NCI-H1092 treated with DMSO at 0.1 percent for 48 hours (cell line): ENCODE measurements at regions not wholly inside any gene's neighbourhood (a gene's known extent, or its start where the extent isn't known, plus 50 kb on each side); places are given as distances from the start of the nearest gene placed in this dataset.
"Not testable (repeated sequence)": the region's sequence is repeated elsewhere in the genome, so short reads cannot be mapped to it uniquely, and the experiment has no call there.

Experiments used
- DNase-seq: peaks from one replicate; lab custom pipeline; 2025; lab: John Stamatoyannopoulos, UW

GRCh38 chr7:32223071-32223650 lies 153.0 kb upstream of the PDE1C start:
- no peak for DNase-seq

GRCh38 chr7:32222251-32222900 lies 152.2 kb upstream of the PDE1C start:
- no peak for DNase-seq

GRCh38 chr7:32221736-32222135 lies 151.5 kb upstream of the PDE1C start:
- no peak for DNase-seq

- no peak for DNase-seq
These were observed 150.8 kb upstream of the PDE1C start for GRCh38 chr7:32221056-32221455.

GRCh38 chr7:32219831-32220230 lies 149.6 kb upstream of the PDE1C start:
- DNase-seq, result not testable (repeated sequence)

GRCh38 chr7:32219416-32219815 lies 149.2 kb upstream of the PDE1C start:
- DNase-seq, result no peak

- no peak for DNase-seq
These were observed 148.6 kb upstream of the PDE1C start for GRCh38 chr7:32218741-32219288.

- no peak for DNase-seq
These were observed 147.9 kb upstream of the PDE1C start for GRCh38 chr7:32218154-32218467.

- DNase-seq, result no peak
These were observed 147.3 kb upstream of the PDE1C start for GRCh38 chr7:32217341-32218153.

GRCh38 chr7:32216759-32217158 lies 146.6 kb upstream of the PDE1C start:
- DNase-seq, result no peak

- no peak for DNase-seq
These were observed 145.5 kb upstream of the PDE1C start for GRCh38 chr7:32215697-32216096.

GRCh38 chr7:32214913-32215312 lies 144.7 kb upstream of the PDE1C start:
- DNase-seq, result no peak

GRCh38 chr7:32212321-32212720 lies 142.1 kb upstream of the PDE1C start:
- no peak for DNase-seq

- DNase-seq, result peak; percentile 32
These were observed 136.8 kb upstream of the PDE1C start for GRCh38 chr7:32206987-32207386.

GRCh38 chr7:32206488-32206887 lies 136.3 kb upstream of the PDE1C start:
- no peak for DNase-seq

GRCh38 chr7:32205298-32205824 lies 135.2 kb upstream of the PDE1C start:
- DNase-seq, result not testable (repeated sequence)

GRCh38 chr7:32204361-32205018 lies 134.3 kb upstream of the PDE1C start:
- DNase-seq, result peak; percentile 84

- no peak for DNase-seq
These were observed 130.4 kb upstream of the PDE1C start for GRCh38 chr7:32200646-32201045.

GRCh38 chr7:32194537-32194936 lies 124.3 kb upstream of the PDE1C start:
- no peak for DNase-seq

GRCh38 chr7:32191305-32191704 lies 121.1 kb upstream of the PDE1C start:
- no peak for DNase-seq

GRCh38 chr7:32179567-32179966 lies 109.4 kb upstream of the PDE1C start:
- DNase-seq, result no peak

- DNase-seq, result no peak
These were observed 108.6 kb upstream of the PDE1C start for GRCh38 chr7:32178677-32179366.
